ENCODE measurements at regions not wholly inside any gene's neighbourhood (a gene's known extent, or its start where the extent isn't known, plus 50 kb on each side); places are given as distances from the start of the nearest gene placed in this dataset.

GRCh38 chr1:58244872-58245271 lies 301.7 kb downstream of the OMA1 start:
- no peak for TF ChIP-seq CTCF (IDR thresholded peaks at IDR 0.05; ENCODE audit: low read depth, low read length)
- no peak for TF ChIP-seq EZH2phosphoT487 (IDR thresholded peaks at IDR 0.05; ENCODE audit: low read depth)
